Progenitor cell of endocrine pancreas (in vitro differentiated cells): ENCODE measurements at regions not wholly inside any gene's neighbourhood (a gene's known extent, or its start where the extent isn't known, plus 50 kb on each side); places are given as distances from the start of the nearest gene placed in this dataset.
A peak's percentile ranks its signal among the peaks of the same experiment; 100 is the strongest.

Experiments used
- DNase-seq: peaks from one replicate; pipeline ENCODE4 v3.0.0; 2021; ENCODE audit warnings: low spot score; ENCODE audit not compliant: unreplicated experiment
- H3K27ac Mint-ChIP-seq: 2 replicates; pipeline ENCODE4 v1.8.0; 2021; ENCODE audit warnings: mild to moderate bottlenecking, moderate library complexity, mixed read lengths
- H3K27me3 Mint-ChIP-seq: 2 replicates; pipeline ENCODE4 v1.8.0; 2021; ENCODE audit warnings: mixed read lengths
- H3K36me3 Mint-ChIP-seq: 2 replicates; pipeline ENCODE4 v1.8.0; 2022; ENCODE audit warnings: mixed read lengths; ENCODE audit not compliant: insufficient read depth
- H3K4me1 Mint-ChIP-seq: 2 replicates; pipeline ENCODE4 v1.8.0; 2021; ENCODE audit warnings: low read depth, mixed read lengths
- H3K4me3 Mint-ChIP-seq: 2 replicates; pipeline ENCODE4 v1.8.0; 2021; ENCODE audit warnings: low read depth, mild to moderate bottlenecking, moderate library complexity, mixed read lengths
- H3K9me3 Mint-ChIP-seq: 2 replicates; pipeline ENCODE4 v1.8.0; 2021; ENCODE audit warnings: low read depth, mixed read lengths
- TF ChIP-seq, protein P1 (sequence below): fragments of 200-600 bp; sonication (generic); IDR thresholded peaks from one replicate; pipeline ENCODE4 v1.5.0; 2021; ENCODE audit warnings: antibody characterized with exemption, mild to moderate bottlenecking; ENCODE audit not compliant: unreplicated experiment

DNA sequence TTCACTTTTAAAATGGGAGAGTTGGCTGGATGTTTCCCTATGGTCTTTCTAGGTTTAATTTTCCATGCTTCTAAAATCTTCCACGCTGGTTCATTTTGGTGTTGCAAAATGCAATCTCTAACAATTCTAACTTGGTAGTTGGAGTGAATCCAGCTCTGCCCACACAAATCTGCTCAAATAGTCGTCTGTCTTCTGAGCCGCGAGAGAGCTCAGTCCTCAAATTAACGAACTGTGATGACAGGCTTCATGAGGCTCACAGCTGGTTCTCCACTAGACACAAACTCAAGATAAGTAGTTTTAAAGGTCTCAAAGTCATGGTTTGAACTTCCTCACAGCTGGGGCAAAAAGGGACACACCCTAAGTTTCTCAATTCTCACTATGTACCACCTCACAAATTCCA is 178.6 kb upstream of the LYSMD4 start:
- H3K4me1 Mint-ChIP-seq, result no peaks in the 10 kb centered on the region
- no peak overlapping the region for H3K4me3 Mint-ChIP-seq
- H3K36me3 Mint-ChIP-seq, result no peaks in the 10 kb centered on the region
- DNase-seq, result no peak
- H3K27me3 Mint-ChIP-seq, result peaks cover 11% of the 10 kb centered on the region
- no peak overlapping the region for H3K27ac Mint-ChIP-seq
- TF ChIP-seq, protein P1, sequence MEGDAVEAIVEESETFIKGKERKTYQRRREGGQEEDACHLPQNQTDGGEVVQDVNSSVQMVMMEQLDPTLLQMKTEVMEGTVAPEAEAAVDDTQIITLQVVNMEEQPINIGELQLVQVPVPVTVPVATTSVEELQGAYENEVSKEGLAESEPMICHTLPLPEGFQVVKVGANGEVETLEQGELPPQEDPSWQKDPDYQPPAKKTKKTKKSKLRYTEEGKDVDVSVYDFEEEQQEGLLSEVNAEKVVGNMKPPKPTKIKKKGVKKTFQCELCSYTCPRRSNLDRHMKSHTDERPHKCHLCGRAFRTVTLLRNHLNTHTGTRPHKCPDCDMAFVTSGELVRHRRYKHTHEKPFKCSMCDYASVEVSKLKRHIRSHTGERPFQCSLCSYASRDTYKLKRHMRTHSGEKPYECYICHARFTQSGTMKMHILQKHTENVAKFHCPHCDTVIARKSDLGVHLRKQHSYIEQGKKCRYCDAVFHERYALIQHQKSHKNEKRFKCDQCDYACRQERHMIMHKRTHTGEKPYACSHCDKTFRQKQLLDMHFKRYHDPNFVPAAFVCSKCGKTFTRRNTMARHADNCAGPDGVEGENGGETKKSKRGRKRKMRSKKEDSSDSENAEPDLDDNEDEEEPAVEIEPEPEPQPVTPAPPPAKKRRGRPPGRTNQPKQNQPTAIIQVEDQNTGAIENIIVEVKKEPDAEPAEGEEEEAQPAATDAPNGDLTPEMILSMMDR, result no peak
- no peaks in the 10 kb centered on the region for H3K9me3 Mint-ChIP-seq

GRCh38 chr15:99909592-99910295 is 176.5 kb upstream of the LYSMD4 start:
- Mint-ChIP-seq H3K4me3 (no peak overlapping the region), H3K36me3 (no peaks in the 10 kb centered on the region), H3K9me3 (no peaks in the 10 kb centered on the region), H3K27ac (no peak overlapping the region), H3K4me1 (peaks cover 2% of the 10 kb centered on the region), H3K27me3 (peaks cover 5% of the 10 kb centered on the region)
- TF ChIP-seq, protein P1, result peak; percentile 34
- DNase-seq, result no peak

DNA sequence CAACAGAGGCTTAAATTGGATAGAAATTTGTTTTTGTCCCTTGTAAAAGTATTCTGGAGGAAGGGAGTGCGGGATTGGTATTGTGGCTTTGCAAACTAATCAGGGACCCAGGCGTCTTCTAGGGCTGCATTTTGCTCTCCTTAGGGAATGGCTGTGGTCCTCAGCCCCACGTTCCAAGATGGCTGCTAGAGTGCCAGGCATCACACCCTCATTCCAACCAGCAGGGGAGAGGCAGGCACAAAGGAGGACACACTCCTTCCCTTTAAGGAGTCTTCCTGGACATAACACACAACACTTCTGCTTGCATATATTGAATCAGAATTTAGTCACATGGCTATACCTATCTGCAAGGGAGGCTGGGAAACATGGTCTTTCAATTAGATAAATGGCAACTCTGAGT is 174.5 kb upstream of the LYSMD4 start:
- peaks cover 2% of the 10 kb centered on the region for H3K4me1 Mint-ChIP-seq
- DNase-seq, result no peak
- TF ChIP-seq, protein P1, result no peak
- no peak overlapping the region for H3K4me3 Mint-ChIP-seq
- H3K27me3 Mint-ChIP-seq, result peaks cover 5% of the 10 kb centered on the region
- no peaks in the 10 kb centered on the region for H3K36me3 Mint-ChIP-seq
- H3K27ac Mint-ChIP-seq, result no peak overlapping the region
- H3K9me3 Mint-ChIP-seq, result no peaks in the 10 kb centered on the region

DNA sequence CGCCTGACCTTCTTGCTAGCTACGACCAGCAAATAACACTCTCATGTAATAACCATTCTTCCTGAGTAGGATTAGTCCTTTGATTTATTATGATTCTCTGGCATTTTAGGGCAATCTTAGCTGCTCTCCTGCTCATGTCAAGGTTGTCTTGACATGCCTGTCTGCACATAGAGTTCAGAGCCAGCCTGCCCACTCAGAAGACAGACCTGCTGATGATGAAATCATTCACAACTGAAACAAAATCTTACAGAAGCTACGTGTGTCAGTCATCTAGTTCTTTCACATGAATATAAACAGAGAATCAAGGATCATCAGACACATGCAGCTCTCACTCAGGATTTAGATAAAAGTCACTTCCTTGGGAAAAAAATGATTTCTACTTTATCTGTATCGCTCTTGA is 173.6 kb upstream of the LYSMD4 start:
- Mint-ChIP-seq H3K9me3 (no peaks in the 10 kb centered on the region), H3K36me3 (no peaks in the 10 kb centered on the region), H3K27ac (no peak overlapping the region), H3K4me3 (no peak overlapping the region), H3K27me3 (peaks cover 5% of the 10 kb centered on the region), H3K4me1 (peaks cover 2% of the 10 kb centered on the region)
- TF ChIP-seq, protein P1, result no peak
- no peak for DNase-seq

DNA sequence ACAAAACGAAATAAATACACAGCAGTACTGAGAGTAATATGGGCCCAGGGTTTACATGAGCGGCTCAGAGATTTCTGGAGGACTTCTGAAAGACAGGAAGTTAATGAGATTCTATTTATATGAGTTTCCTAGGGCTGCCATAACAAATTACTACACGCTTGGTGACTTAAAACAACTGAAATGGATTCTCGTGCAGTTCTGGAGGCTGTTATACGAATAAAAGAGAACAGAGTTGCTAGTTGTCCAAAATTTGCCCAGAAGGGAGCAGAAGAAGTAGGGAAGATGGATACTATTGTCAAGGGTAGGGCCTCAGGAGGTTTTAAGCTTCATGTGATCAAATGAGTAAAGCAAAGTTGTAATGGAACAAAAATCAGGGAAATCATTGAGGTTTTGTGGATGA is 173.1 kb upstream of the LYSMD4 start:
- H3K4me1 Mint-ChIP-seq, result peaks cover 2% of the 10 kb centered on the region
- H3K36me3 Mint-ChIP-seq, result no peaks in the 10 kb centered on the region
- DNase-seq, result no peak
- no peak overlapping the region for H3K27ac Mint-ChIP-seq
- peaks cover 5% of the 10 kb centered on the region for H3K27me3 Mint-ChIP-seq
- no peaks in the 10 kb centered on the region for H3K9me3 Mint-ChIP-seq
- H3K4me3 Mint-ChIP-seq, result no peak overlapping the region
- TF ChIP-seq, protein P1, result no peak
